Type B pancreatic cell (in vitro differentiated cells): ENCODE measurements at regions not wholly inside any gene's neighbourhood (a gene's known extent, or its start where the extent isn't known, plus 50 kb on each side); places are given as distances from the start of the nearest gene placed in this dataset.

Experiments
- DNase-seq: peaks from one replicate; pipeline ENCODE4 v3.0.0; 2021; ENCODE audit warnings: mixed read lengths; ENCODE audit not compliant: unreplicated experiment; ENCODE audit errors: extremely low spot score
- H3K27ac Mint-ChIP-seq: 2 replicates; pipeline ENCODE4 v1.8.0; 2021; ENCODE audit warnings: mild to moderate bottlenecking, mixed read lengths
- H3K27me3 Mint-ChIP-seq: 2 replicates; pipeline ENCODE4 v1.8.0; 2021; ENCODE audit warnings: mixed read lengths
- H3K36me3 Mint-ChIP-seq: 2 replicates; pipeline ENCODE4 v1.8.0; 2021; ENCODE audit warnings: mixed read lengths
- H3K4me1 Mint-ChIP-seq: one replicate; pipeline ENCODE4 v1.8.0; 2021; ENCODE audit warnings: mixed read lengths; ENCODE audit not compliant: unreplicated experiment
- H3K4me3 Mint-ChIP-seq: 2 replicates; pipeline ENCODE4 v1.8.0; 2021; ENCODE audit warnings: mild to moderate bottlenecking, mixed read lengths
- H3K9me3 Mint-ChIP-seq: 2 replicates; pipeline ENCODE4 v1.8.0; 2021; ENCODE audit warnings: mixed read lengths
- CTCF ChIP-seq: fragments of 200-600 bp; sonication (generic); conservative IDR thresholded peaks from 2 replicates; pipeline ENCODE4 v1.5.0; 2021; ENCODE audit warnings: antibody characterized with exemption, mild to moderate bottlenecking

DNA sequence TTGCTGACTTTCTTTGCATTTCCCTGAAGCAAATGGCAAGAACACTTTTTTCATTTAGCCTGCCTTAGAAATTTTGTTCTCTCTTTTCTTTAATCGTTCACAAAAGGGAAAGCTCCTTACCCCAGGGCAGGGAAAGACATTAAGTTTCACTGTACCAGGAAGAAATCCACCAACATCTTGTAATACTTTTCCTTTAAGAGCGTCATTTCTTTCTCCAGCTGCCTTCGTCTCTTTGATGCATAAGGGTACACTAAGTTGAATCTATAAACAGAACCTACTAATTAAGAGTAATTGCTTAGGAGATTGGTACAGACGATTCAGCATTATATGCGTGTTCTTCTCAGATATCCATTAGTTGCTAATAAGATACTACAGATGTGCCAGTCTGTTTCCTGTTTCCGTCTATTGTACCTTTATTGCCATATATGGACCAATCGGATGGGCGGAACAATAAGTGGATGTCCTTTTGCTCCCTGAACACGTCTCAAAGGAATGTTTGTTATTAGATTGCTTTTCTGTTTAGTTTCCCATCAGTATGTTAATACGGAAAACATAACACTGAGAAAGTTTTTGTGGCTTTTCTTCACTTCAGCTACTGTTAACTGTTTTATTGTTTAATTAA, 276.7 kb upstream of the RARB start:
- Mint-ChIP-seq H3K9me3 (peaks cover 4% of the 10 kb centered on the region), H3K27me3 (no peaks in the 10 kb centered on the region), H3K27ac (no peak overlapping the region), H3K4me3 (no peak overlapping the region), H3K4me1 (peaks cover 30% of the 10 kb centered on the region), H3K36me3 (peaks cover 8% of the 10 kb centered on the region)
- no peak for TF ChIP-seq CTCF
- DNase-seq: no peak

- Mint-ChIP-seq H3K9me3 (peaks cover 4% of the 10 kb centered on the region), H3K36me3 (peaks cover 6% of the 10 kb centered on the region), H3K27me3 (no peaks in the 10 kb centered on the region), H3K4me3 (no peak overlapping the region), H3K27ac (no peak overlapping the region), H3K4me1 (peaks cover 35% of the 10 kb centered on the region)
- no peak for TF ChIP-seq CTCF
- no peak for DNase-seq
Observed at GRCh38 chr3:25151903-25152295, 276.2 kb upstream of the RARB start.

DNA sequence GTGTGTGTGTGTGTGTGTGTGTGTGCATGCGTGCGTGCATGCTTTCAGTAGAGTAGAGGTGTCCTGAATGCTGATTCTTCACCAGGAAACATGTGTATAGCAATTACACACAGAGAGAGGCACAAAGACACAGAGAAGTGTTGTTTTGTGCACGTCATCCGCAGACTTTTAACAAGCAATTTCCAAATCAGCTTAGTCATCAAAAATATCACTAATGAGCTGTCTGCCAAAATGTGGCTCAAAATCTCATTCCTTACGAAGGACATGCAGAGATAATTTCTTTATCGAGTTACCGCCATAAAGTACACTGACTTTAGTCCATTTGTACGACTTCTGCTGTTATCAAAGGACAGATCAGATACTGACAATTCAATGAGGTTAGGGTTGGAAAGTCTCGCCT, 274.9 kb upstream of the RARB start:
- H3K27me3 Mint-ChIP-seq: no peaks in the 10 kb centered on the region
- no peaks in the 10 kb centered on the region for H3K36me3 Mint-ChIP-seq
- peaks cover 42% of the 10 kb centered on the region for H3K4me1 Mint-ChIP-seq
- no peak for TF ChIP-seq CTCF
- no peak overlapping the region for H3K4me3 Mint-ChIP-seq
- no peak for DNase-seq
- H3K9me3 Mint-ChIP-seq: no peaks in the 10 kb centered on the region
- no peak overlapping the region for H3K27ac Mint-ChIP-seq

- H3K27me3 Mint-ChIP-seq: no peaks in the 10 kb centered on the region
- H3K9me3 Mint-ChIP-seq: no peaks in the 10 kb centered on the region
- H3K4me1 Mint-ChIP-seq: peaks cover 42% of the 10 kb centered on the region
- no peak overlapping the region for H3K4me3 Mint-ChIP-seq
- H3K36me3 Mint-ChIP-seq: no peaks in the 10 kb centered on the region
- no peak for TF ChIP-seq CTCF
- H3K27ac Mint-ChIP-seq: no peak overlapping the region
- DNase-seq: no peak
Observed at GRCh38 chr3:25153561-25153960, 274.5 kb upstream of the RARB start.

DNA sequence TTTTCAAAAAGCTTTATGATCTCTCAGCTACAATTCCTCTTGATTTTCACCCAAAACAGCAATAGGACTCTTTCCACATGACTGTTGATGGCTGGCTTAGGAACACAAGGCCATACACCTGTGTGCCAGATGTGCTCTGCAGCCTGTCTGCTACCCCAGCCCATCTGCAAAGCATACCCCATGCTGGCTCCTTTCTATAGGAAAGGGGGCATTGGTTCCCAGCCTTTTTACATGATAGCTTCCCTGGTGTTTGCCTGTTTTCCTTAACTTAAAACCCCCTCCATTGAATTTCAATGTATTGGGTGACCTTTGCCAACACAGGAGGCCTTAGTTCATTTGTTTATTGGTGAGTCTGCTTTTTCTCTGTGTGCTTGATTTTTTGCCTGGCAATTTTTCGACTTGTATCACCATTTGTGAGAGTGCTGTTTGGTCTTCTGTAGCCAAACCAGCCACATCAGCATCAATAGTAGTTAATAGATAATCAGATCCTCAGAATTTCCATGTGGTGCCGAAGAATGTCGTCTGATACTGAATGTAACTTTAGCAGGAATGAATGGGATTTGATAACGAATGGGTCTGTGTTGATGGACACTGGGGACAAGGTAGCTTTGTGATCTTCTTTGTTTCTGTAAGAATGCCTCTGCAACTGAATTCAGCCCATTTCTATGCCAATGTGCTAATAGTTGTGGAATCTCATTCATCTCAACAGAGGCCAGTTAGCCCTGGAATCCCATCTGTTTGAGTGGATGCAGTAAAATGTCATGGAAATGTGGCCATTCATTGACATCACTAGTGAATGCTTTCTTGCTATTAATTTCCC, 272.2 kb upstream of the RARB start:
- TF ChIP-seq CTCF: no peak
- DNase-seq: no peak
- Mint-ChIP-seq H3K27me3 (peaks cover 4% of the 10 kb centered on the region), H3K4me3 (no peak overlapping the region), H3K27ac (peak overlapping the region; percentile 32), H3K4me1 (peaks cover 44% of the 10 kb centered on the region), H3K36me3 (no peaks in the 10 kb centered on the region), H3K9me3 (no peaks in the 10 kb centered on the region)
